Endometrial microvascular endothelial cells (primary cell): ENCODE measurements at regions not wholly inside any gene's neighbourhood (a gene's known extent, or its start where the extent isn't known, plus 50 kb on each side); places are given as distances from the start of the nearest gene placed in this dataset.

Experiments
- in situ Hi-C: cut with HindIII; loops from 2 replicates; pipeline ENCODE4 v1.10.0; 2017; ENCODE audit warnings: low sequenced_read_pairs, low pct_unique_long_range_greater_than_20kb; ENCODE audit errors: inconsistent ontology term

GRCh38 chr3:177510693-177511216 lies 313.5 kb upstream of the TBL1XR1 start:
- in situ Hi-C loops: no loop called here

- in situ Hi-C loops: no loop called here
Measured at GRCh38 chr3:177512945-177513814, 315.9 kb upstream of the TBL1XR1 start.

GRCh38 chr3:177513815-177514610 lies 316.7 kb upstream of the TBL1XR1 start:
- in situ Hi-C loops: no loop called here

GRCh38 chr3:177514611-177515499 lies 317.6 kb upstream of the TBL1XR1 start:
- in situ Hi-C loops: no loop called here

DNA sequence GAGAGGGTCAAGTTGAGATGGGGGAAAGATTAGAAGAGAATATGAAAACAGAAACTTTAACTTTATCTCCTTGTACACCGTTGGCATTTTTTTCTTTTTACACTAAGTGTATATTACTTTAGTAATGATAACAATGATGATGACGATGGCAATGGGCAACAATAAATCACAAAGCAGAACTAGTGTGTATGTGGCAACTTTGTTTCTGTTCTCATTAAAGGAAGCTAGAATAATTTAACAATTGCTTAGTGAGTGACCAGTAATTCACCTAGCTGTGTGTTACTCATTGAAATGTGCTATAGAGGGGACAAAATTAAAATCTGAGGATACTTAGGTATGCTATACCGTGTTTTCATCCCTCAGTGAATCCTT lies 318.5 kb upstream of the TBL1XR1 start:
- in situ Hi-C loops: no loop called here

DNA sequence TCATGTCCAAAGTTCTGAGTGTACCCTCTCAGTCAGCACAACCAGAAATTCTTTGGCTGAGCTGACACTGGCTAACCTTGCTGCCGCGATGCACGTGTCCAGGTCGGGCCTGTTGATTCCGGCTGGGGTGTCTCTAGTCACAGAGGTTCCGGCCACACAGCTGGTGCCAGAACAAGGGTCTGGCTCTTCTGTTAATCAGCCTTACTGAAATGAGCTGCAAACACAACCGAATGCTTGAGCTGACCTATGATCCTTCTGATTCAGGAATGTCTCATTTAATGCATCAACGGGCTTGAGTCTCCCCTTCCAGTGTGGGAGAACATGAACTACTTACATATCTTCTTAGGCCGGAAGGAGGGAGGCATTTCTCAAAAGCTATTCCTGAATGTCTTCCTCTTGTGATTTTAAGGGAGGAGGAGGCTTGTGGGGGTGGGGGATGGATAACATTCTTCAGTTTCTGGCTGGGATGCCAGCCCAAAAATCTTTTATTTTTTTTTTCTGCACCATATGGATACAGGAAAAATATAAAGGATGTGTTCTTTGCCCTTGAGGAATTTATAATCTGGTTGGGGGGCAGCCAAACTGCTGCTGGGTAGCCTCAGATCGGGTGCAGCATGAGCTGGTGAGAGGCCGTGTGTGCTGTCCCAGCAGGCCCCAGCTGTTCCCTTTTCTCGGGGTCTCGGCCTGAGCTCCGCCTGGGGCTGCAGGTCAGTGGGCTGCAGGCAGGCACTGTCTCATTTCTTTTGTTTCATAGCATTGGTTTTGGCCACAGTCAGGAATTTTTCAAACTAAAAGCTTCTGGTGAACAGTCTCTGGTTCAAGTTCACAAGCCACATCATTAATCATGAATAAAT lies 319.1 kb upstream of the TBL1XR1 start:
- in situ Hi-C loops: no loop called here

GRCh38 chr3:177517906-177518305 lies 320.6 kb upstream of the TBL1XR1 start:
- in situ Hi-C loops: no loop called here

DNA sequence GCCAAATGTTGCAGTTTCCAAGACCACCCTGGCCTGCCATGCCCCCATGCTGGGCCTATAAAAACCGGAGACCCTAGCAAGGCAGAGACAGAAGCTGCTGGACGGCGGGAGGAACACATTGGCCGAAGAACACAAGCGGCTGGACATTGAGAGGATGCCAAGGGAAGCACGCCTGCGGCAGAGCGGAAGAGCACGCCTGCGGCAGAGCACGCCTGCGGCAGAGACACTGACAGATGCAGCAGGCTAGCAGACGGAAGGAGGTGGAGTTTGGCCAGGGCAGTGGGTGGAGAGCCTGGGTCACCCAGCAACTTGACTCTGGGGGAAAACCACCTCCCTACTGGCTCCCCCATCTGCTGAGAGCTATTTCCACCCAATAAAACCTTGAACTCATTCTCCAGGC lies 322.3 kb upstream of the TBL1XR1 start:
- in situ Hi-C loops: no loop called here

DNA sequence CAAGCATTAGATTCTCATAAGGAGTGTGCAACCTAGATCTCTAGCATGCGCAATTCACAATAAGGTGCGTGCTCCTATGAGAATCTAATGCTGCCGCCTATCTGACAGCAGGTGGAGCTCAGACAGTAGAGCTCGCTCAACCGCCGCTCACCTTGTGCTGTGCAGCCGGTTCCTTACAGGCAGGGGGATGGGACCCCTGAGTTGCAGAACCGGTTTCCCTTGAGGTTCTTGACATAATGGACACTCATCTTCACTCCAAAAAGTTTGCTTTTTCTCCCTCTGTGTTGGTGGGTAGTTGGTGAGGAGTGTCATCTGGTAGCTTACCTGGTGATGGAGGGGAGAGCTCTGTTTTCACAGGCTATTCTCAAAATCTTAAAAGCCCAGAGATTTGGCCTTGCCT lies 324.0 kb upstream of the TBL1XR1 start:
- in situ Hi-C loops: no loop called here

- in situ Hi-C loops: no loop called here
Measured at GRCh38 chr3:177522051-177522450, 324.8 kb upstream of the TBL1XR1 start.

DNA sequence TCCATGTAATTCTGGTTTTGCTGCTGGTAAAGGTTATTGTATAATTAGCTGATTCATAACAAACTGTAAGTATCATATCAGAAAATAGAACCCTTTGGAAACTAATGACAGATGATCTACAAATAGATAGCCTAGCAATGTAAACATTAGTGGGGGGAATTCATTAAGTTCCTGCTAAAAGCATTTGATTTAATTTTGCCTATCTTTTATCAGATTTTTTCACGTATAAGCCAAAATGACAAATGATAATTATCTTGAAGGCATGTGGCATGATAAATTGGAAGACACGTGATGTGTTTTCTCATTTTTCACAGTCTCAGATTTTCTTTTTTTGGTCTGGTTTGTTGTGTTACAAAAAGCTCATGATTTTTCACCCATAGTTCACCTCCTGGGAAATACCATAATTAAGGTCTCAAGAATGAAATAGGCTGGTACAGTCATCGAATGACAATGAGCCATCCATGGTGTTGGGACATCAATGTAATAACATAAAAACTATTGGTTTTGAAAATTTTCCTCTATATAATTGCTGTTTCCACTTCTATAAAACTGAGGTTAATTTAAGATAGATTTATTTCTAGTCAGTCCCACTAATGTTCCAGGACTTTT lies 325.9 kb upstream of the TBL1XR1 start:
- in situ Hi-C loops: no loop called here

DNA sequence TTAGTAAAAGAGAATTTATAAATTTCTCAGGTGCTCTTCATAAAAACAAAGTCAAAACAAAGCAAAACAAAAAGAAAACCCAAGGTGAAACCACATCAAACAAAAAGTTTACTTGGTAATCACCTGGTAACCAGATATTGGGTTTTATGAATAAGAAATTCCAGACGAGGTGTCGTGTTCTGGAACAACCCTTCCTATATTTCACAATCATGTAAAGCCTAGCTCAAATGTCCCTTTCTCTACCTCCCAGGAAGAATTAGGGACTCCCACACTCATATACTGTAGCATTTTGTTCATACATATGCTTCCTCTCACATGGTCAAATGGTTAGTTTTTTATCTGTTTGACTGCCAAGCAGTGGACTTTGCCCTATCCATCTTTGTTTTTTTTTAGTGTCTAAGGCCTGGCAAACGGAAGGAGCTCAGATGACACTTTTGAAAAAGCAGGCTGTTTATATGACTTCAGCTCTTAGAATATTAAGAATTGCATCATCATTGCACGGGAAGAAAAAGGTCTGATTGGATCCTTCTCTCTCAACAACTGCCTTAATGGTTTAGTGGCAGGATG lies 326.7 kb upstream of the TBL1XR1 start:
- in situ Hi-C loops: no loop called here

GRCh38 chr3:177524742-177525141 lies 327.5 kb upstream of the TBL1XR1 start:
- in situ Hi-C loops: no loop called here

- in situ Hi-C loops: no loop called here
Measured at GRCh38 chr3:177525414-177525813, 328.1 kb upstream of the TBL1XR1 start.

DNA sequence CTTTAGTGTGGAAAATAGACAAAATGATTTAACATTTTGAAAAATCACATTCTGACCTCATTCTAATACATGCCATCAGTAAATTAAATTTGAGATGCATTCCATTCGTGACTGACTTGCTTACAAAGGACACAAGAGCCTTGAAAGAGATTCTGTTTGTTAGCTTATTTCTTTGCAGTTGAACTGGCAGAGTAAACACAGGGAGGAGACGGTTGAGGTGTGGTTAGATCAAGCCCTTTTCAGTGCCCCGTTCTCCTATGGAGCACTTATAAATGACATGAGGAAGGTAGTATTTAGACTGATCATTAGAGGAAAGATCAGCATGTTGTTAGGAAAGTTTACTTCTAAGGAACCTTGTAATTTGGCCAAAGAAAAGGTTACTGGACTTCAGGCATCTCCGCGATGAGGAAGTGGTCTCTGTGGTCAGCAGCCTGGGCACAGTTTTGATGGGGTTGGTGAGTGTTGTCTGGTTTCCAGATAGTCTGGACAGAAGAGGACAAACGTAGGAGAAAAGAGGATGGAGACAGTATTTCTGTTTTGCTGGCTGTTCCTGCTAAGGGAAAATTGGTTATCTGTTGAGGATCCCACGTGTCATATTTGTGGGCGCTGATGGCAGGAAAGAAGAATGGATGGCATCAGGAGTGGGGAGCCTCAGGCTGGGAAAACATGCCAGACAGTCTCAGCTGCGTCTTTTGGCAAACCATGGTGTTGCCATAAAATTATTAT lies 328.9 kb upstream of the TBL1XR1 start:
- in situ Hi-C loops: no loop called here

DNA sequence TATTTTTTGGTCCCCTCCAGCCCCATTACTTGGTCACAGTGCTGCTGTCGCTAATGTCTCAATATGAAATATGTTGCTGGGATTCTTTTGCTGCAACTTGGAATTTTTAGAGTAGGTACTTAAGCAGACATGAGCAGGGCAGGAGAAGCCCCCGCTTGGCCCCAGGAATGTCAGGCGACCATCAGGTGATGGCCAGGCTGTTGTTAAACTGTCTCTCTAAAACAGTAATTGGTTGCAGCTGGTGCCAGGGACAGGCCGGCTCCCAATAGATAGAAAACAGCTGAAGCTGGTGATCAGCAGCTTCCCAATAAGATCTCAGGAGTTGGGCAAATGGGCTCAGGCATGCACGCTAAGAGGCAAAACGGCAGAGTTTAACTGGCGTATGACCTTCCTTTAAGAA lies 329.9 kb upstream of the TBL1XR1 start:
- in situ Hi-C loops: no loop called here
